Stomach (tissue), 8 donors: ENCODE measurements at regions not wholly inside any gene's neighbourhood (a gene's known extent, or its start where the extent isn't known, plus 50 kb on each side); places are given as distances from the start of the nearest gene placed in this dataset.

Experiments
- DNase-seq, 2 donors: peaks; one replicate each; pipeline versions ENCODE4 v3.0.0 to v3.0.0-alpha.2; 2013 to 2019
- H3K27ac ChIP-seq, 5 donors: fragments of 200-600 bp in 4 of 5; sonication (generic) in 4 of 5; one replicate each; pipeline ENCODE4 v1.5.1; 2013 to 2019; ENCODE audit warnings: mild to moderate bottlenecking in 1 of 5, moderate library complexity in 1 of 5
- H3K27me3 ChIP-seq, 3 donors: fragments of 200-600 bp; sonication (generic); one replicate each; pipeline ENCODE4 v1.5.1; 2017 to 2019; ENCODE audit warnings: mixed run types in 1 of 3
- H3K36me3 ChIP-seq, 4 donors: fragments of 200-600 bp; sonication (generic); 1 replicate in 3 of 4; 2 replicates in 1 of 4; pipeline ENCODE4 v1.5.1; 2016 to 2019
- H3K4me1 ChIP-seq, 4 donors: fragments of 200-600 bp; sonication (generic); one replicate each; pipeline ENCODE4 v1.5.1; 2016 to 2019
- H3K4me3 ChIP-seq, 4 donors: fragments of 200-600 bp; sonication (generic) in 3 of 4; one replicate each; pipeline ENCODE4 v1.5.1; 2016 to 2019; ENCODE audit warnings: mild to moderate bottlenecking in 1 of 4
- H3K9me3 ChIP-seq, 4 donors: fragments of 200-600 bp; sonication (generic); one replicate each; pipeline ENCODE4 v1.5.1; 2016 to 2019
- EP300 ChIP-seq: sonication (generic); formaldehyde crosslinking; IDR thresholded peaks from one replicate; pipeline ENCODE4 v1.6.1; 2017; ENCODE audit warnings: antibody characterized with exemption
- POLR2A ChIP-seq, 4 donors: fragments of 450-650 bp; IDR thresholded peaks; one replicate each; pipeline ENCODE4 v1.6.1; 2016; ENCODE audit warnings: antibody characterized with exemption in 4 of 4, control low read depth in 2 of 4, mild to moderate bottlenecking in 1 of 4, moderate library complexity in 1 of 4
- POLR2AphosphoS5 ChIP-seq, 3 donors: sonication (generic); formaldehyde crosslinking; IDR thresholded peaks; one replicate each; pipeline ENCODE4 v1.6.1; 2016; ENCODE audit warnings: antibody characterized with exemption in 3 of 3
- WGBS, 5 donors: extraction: QIAGEN DNeasy Blood & Tissue Kit in 3 of 5; methylation state at CpG; one replicate each; pipeline versions ENCODE4 v1.1.5 to v1.1.7; 2013 to 2018; 5-methylcytosine and 5-hydroxymethylcytosine counted together
- intact Hi-C: fragments of 100-400 bp; cut with DNase I; formaldehyde crosslinking; loops from one replicate; pipeline ENCODE4 v1.15.1; 2023; ENCODE audit warnings: low total_unique reads
- TF ChIP-seq, protein P1 (sequence below), 7 experiments: fragments of 450-650 bp in 4 of 7; fragments of 200-600 bp in 3 of 7; sonication (generic) in 3 of 7; IDR thresholded peaks; one replicate each; pipeline ENCODE4 v1.5.1; 2016 to 2019; ENCODE audit warnings: antibody characterized with exemption in 7 of 7, control low read depth in 2 of 7, mild to moderate bottlenecking in 1 of 7
- donor health status: healthy with polysubstance abuse.
- donor health status: Bipolar disorder and iron deficiency.
- donor health status: healthy.

- Histone ChIP-seq H3K27me3 (no peaks in the 10 kb centered on the region), H3K27ac (peak overlapping the region in 4 of 5 donors; percentile 14 to 64 (median 52)), H3K36me3 (no peaks in the 10 kb centered on the region), H3K4me1 (peaks cover 8 to 62% (median 44%) of the 10 kb centered on the region in 4 donors), H3K9me3 (no peaks in the 10 kb centered on the region), H3K4me3 (peak overlapping the region; percentile 32 to 52 (median 40))
- DNase-seq = peak; percentile 90 to 96
- 4 to 22% (median 5%) methylated on average over 5 to 32 of the region's 32 CpGs for WGBS, 5 donors
- intact Hi-C loops = loop anchor here (10.0 kb wide), 2 partner anchors 49 to 429 kb away; no protein-coding TSS in a partner anchor
- TF ChIP-seq, protein P1, sequence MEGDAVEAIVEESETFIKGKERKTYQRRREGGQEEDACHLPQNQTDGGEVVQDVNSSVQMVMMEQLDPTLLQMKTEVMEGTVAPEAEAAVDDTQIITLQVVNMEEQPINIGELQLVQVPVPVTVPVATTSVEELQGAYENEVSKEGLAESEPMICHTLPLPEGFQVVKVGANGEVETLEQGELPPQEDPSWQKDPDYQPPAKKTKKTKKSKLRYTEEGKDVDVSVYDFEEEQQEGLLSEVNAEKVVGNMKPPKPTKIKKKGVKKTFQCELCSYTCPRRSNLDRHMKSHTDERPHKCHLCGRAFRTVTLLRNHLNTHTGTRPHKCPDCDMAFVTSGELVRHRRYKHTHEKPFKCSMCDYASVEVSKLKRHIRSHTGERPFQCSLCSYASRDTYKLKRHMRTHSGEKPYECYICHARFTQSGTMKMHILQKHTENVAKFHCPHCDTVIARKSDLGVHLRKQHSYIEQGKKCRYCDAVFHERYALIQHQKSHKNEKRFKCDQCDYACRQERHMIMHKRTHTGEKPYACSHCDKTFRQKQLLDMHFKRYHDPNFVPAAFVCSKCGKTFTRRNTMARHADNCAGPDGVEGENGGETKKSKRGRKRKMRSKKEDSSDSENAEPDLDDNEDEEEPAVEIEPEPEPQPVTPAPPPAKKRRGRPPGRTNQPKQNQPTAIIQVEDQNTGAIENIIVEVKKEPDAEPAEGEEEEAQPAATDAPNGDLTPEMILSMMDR (IDR thresholded peaks at IDR 0.05) = peak in 6 of 7 experiments; percentile 28 to 98 (median 96)
- TF ChIP-seq POLR2AphosphoS5 (IDR thresholded peaks at IDR 0.05) (peak in 1 of 3 donors; percentile 58), EP300 (no peak)
Measured at GRCh38 chr15:77543159-77543882, 89.4 kb downstream of the LINGO1 start.

DNA sequence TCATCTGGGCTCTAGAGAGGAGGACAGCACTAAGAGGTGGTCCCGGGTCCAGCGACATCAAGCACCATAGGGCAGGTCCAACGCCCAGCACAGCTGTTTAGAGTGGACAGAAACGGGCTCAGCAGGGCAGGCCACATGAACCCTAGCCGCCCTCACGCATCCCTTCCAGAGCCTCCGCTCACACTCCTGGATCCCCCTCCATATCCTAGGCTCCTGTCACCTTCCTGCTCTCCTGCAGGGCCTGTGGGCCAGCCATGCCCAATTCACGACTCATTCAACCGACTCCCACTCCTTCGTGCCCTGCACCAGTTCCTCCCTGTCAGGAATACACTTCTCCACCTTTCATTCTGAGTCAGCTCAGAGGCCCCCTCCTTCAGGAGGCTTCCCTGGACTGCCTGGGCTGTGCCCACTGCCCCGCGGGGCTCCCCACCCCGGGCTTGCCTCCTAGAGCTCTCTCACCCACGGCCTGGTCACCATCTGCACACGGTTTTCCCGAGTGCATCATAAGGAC, 90.2 kb downstream of the LINGO1 start:
- intact Hi-C loops = loop anchor here (10.0 kb wide), 2 partner anchors 48 to 428 kb away; no protein-coding TSS in a partner anchor
- no peak for TF ChIP-seq POLR2A (IDR thresholded peaks at IDR 0.05)

GRCh38 chr15:77541421-77542181, 91.1 kb downstream of the LINGO1 start:
- H3K27ac ChIP-seq = peak overlapping the region in 2 of 5 donors; percentile 32 to 41

More for the DNA sequence above, 90.2 kb downstream of the LINGO1 start:
- no peaks in the 10 kb centered on the region for H3K27me3 ChIP-seq
- H3K27ac ChIP-seq = peak overlapping the region in 4 of 5 donors; percentile 14 to 64 (median 52)
- DNase-seq = no peak
- H3K4me1 ChIP-seq = peaks cover 12 to 68% (median 44%) of the 10 kb centered on the region in 4 donors
- H3K4me3 ChIP-seq = peak overlapping the region in 2 of 4 donors; percentile 40 to 52
- H3K9me3 ChIP-seq = no peaks in the 10 kb centered on the region
- H3K36me3 ChIP-seq = no peaks in the 10 kb centered on the region
- 83 to 90% (median 86%) methylated on average over 16 of the region's 16 CpGs for WGBS, 5 donors

GRCh38 chr15:77540312-77541060, 92.2 kb downstream of the LINGO1 start:
- Histone ChIP-seq H3K4me3 (no peak overlapping the region), H3K4me1 (peaks cover 12 to 61% (median 39%) of the 10 kb centered on the region in 4 donors), H3K27ac (no peak overlapping the region), H3K9me3 (no peaks in the 10 kb centered on the region), H3K36me3 (no peaks in the 10 kb centered on the region), H3K27me3 (no peaks in the 10 kb centered on the region)
- DNase-seq = no peak
- TF ChIP-seq, protein P1 (IDR thresholded peaks at IDR 0.05) = no peak
- TF ChIP-seq POLR2A (IDR thresholded peaks at IDR 0.05) (no peak), POLR2AphosphoS5 (IDR thresholded peaks at IDR 0.05) (no peak)
- intact Hi-C loops = loop anchor here (10.0 kb wide), 2 partner anchors 46 to 426 kb away; no protein-coding TSS in a partner anchor
- 80 to 93% (median 90%) methylated on average over 13 of the region's 13 CpGs for WGBS, 5 donors

More at GRCh38 chr15:77541421-77542181, 91.1 kb downstream of the LINGO1 start:
- DNase-seq = peak; percentile 42 to 89
- intact Hi-C loops = loop anchor here (10.0 kb wide), 2 partner anchors 47 to 427 kb away; no protein-coding TSS in a partner anchor
- Histone ChIP-seq H3K36me3 (no peaks in the 10 kb centered on the region), H3K4me1 (peaks cover 12 to 68% (median 44%) of the 10 kb centered on the region in 4 donors), H3K4me3 (no peak overlapping the region), H3K27me3 (no peaks in the 10 kb centered on the region), H3K9me3 (no peaks in the 10 kb centered on the region)
- TF ChIP-seq POLR2AphosphoS5 (IDR thresholded peaks at IDR 0.05) = no peak
- WGBS, 5 donors = 60 to 79% (median 61%) methylated on average over 8 to 13 of the region's 13 CpGs
